HG03280 (cell line): ENCODE measurements at regions not wholly inside any gene's neighbourhood (a gene's known extent, or its start where the extent isn't known, plus 50 kb on each side); places are given as distances from the start of the nearest gene placed in this dataset.
"Not testable (repeated sequence)": the region's sequence is repeated elsewhere in the genome, so short reads cannot be mapped to it uniquely, and the experiment has no call there.

Experiments used
- ATAC-seq: cut with Tn5 transposase; IDR thresholded peaks from one replicate; pipeline ENCODE4 v1.9.1; 2021; ENCODE audit warnings: mild to moderate bottlenecking, moderate library complexity; ENCODE audit not compliant: unreplicated experiment

DNA sequence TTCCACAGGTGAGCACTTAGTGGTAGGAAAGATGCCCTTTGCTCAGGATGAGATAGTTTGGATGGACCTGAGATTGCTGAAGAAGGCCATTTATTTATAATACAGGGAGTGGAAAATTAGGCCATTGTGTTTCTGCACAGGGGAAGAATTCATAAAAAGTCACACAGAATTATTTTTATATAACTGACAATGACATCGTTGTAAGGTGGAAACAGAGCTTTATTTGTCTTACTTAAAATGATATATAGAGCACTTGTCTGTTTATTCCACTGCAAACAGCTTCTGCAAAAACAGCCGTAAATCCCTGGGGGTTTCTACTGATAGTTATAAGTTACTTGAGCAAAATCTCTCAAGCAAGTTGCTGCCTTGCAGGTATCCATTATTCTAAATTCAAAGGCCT is 158.1 kb upstream of the ZNF521 start:
- ATAC-seq: no peak

GRCh38 chr18:25503567-25504081 is 151.7 kb upstream of the ZNF521 start:
- ATAC-seq: no peak

- ATAC-seq: no peak
Observed at GRCh38 chr18:25497151-25497794, 145.3 kb upstream of the ZNF521 start.

DNA sequence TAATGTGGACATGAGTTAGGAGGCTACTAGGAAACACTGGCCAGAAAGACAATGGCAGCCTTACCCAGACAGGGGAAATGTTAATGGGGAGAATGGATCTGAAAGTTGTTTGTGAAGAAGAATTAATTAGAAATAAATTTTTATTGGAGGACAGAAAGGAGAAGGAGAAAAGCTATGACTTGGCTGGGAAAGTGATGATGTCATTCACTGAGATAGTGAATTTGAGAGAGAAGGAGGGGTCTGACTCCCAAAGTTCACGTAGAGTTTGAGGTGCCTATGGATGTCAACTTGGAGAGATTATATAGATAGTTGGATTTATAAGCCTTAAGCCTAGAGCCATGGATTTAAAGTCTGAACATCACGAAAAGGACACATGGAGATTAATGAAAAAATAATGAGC is 144.6 kb upstream of the ZNF521 start:
- no peak for ATAC-seq

- no peak for ATAC-seq
Observed at GRCh38 chr18:25495606-25496005, 143.6 kb upstream of the ZNF521 start.

- no peak for ATAC-seq
Observed at GRCh38 chr18:25494888-25495287, 142.9 kb upstream of the ZNF521 start.

DNA sequence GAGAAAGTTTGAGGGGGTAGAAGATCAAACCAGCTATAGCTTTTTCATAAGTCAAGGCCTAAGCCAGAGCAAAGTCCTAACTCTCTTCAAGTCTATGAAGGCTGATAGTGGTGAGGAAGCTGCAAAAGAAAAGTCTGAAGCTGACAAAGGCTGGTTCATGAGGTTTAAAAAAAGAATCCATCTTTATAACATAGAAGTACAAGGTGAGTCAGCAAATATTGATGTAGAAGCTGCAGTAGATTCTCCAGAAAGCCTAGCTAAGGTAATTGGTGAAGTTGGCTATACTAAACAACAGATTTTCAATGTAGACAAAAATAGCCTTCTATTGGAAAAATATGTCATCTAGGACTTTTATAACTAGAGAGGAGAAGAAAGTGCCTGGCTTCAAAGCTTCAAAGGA is 141.4 kb upstream of the ZNF521 start:
- ATAC-seq: no peak

GRCh38 chr18:25490316-25490715 is 138.3 kb upstream of the ZNF521 start:
- ATAC-seq: no peak

- ATAC-seq: no peak
Observed at GRCh38 chr18:25473008-25473407, 121.0 kb upstream of the ZNF521 start.

DNA sequence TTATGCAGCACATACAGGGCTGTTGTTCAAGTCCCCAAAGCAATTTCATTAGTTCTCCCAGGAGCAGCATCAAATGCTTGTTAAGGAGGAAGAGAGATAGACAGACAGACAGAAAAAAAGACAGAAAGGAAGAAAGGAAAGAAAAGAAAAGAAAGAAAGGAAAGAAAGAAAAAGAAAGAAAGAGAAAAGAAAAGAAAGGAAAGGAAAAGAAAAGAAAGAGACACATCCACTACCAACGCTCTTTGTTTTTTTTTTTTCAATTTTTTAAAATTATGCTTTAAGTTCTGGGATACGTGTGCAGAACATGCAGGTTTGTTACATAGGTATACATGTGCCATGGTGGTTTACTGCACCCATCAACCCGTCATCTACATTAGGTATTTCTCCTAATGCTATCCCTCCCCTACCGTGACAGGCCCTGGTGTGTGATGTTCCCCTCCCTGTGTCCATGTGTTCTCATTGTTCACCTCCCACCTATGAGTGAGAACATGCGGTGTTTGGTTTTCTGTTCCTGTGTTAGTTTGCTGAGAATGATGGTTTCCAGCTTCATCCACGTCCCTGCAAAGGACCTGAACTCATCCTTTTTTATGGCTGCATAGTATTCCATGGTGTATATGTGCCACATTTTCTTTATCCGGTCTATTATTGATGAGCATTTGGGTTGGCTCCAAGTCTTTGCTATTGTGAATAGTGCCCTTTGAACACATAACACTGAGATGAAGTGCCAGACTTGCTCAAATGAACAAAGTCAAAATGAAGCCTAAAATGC is 119.0 kb upstream of the ZNF521 start:
- ATAC-seq: not testable (repeated sequence)

GRCh38 chr18:25470062-25470461 is 118.1 kb upstream of the ZNF521 start:
- no peak for ATAC-seq

GRCh38 chr18:25469489-25469888 is 117.5 kb upstream of the ZNF521 start:
- ATAC-seq: no peak

DNA sequence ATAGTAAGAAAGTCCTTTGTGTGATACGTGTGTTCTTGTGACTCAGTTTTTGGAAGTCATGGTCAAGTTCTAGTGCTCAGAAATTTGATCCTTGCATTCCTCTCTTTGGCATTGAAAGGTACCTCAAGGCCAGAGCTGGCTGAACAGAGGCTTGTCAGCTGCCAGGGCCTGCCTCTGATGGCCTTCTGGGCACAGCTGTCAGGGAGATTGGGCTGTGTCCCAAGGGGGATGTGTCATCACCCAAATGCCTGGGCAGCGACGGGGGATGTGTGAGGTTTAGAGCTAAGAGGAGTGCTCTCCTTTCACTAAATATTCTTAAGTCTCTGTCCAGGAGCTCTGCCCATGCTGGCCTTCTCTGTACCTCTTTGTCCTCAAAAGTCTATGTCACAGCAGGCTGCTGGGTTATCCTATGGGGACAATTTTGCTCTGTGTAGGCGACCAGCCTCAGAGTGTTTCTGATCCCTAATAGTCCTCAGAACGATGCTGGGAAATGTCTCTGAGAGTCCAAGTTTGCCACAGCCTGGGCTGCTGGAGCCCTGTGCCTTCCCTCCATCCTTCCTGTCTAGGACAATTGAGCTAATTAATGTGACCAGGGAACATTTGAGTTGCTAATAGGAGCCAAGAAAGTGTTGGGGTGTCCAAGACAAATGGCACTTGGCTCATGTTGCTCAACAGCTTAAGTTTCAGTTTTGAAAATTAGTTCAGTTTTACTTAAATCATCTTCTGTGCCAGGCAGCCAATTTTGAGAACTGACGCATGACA is 115.4 kb upstream of the ZNF521 start:
- no peak for ATAC-seq

GRCh38 chr18:25465152-25465732 is 113.3 kb upstream of the ZNF521 start:
- no peak for ATAC-seq

DNA sequence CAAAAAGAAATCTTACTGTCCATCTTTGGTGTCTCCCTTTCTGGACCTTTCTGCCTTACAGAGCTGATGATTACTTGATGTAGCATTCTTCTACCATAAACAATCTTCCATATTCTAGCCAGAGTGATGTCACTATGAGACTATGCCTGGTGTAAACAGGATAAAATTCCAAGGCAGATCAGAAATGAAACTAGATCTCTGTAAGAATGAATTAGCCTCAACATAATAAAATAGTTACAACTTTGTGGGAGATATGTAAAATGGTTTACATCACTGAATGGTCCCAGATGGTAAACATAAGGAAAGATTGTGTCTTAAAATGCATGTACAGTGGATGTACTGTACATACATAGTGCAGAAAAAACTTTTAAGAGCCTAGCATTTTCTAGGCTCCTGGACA is 112.3 kb upstream of the ZNF521 start:
- ATAC-seq: no peak

DNA sequence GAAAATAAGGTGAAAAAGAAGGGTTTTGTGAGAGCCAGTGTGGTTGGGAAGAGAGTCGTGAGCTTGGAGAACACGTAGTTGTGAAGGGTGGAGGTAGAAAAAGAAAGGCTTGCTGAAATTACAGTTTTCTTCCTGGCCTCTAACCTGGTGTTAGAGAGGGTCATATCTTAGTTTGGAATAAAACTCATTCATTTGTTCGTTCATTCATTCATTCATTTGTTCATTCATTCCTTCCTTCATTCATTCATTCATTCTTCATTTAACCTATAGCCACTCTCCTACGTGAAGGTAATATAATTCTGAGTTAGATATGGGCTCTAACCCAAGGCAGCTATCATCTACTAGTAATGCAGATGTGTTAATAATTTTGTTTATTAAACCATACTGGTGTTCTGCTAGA is 111.8 kb upstream of the ZNF521 start:
- no peak for ATAC-seq

DNA sequence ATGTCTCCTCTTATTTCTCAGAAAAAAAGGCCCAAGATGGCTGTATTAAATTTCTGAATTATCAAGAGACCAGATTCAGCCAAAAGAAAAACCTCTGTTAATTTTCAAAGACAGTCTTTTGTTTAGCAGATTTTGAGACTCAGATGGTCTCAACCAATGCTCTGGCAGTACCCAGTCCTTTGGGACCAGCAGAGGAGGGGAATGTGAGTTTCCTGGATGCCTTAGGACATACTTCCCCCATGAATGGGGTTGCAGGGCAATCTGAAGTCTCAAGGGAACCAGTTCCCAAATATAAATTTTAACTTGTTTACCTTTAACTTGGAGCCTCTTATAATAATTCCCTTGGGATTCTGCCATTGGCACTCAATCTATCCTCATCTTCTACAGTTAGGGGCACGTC is 107.8 kb upstream of the ZNF521 start:
- ATAC-seq: no peak

GRCh38 chr18:25457601-25458000 is 105.6 kb upstream of the ZNF521 start:
- no peak for ATAC-seq

GRCh38 chr18:25457126-25457525 is 105.2 kb upstream of the ZNF521 start:
- no peak for ATAC-seq

- no peak for ATAC-seq
Observed at GRCh38 chr18:25456334-25457010, 104.5 kb upstream of the ZNF521 start.

DNA sequence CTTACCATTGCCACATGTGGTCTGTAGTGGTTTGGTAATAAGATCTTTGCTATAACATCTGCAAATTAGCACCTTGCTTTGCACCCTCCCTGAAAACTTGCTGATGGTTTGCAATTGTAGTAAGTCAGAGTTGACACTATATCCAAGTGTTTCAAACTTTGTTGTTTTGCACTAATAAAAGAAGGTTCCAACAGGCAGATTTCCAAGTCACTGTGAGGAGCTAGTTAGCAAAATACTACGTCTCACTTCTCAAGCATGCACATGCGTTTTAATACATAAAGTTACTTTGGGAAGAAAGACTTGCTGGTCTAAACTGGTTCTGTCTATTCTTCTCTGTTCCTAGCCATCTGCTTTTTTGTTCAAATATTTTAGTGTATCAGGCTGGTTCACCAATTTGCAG is 103.7 kb upstream of the ZNF521 start:
- no peak for ATAC-seq
